ENCODE measurements at regions not wholly inside any gene's neighbourhood (a gene's known extent, or its start where the extent isn't known, plus 50 kb on each side); places are given as distances from the start of the nearest gene placed in this dataset.
A peak's percentile ranks its signal among the peaks of the same experiment; 100 is the strongest.

DNA sequence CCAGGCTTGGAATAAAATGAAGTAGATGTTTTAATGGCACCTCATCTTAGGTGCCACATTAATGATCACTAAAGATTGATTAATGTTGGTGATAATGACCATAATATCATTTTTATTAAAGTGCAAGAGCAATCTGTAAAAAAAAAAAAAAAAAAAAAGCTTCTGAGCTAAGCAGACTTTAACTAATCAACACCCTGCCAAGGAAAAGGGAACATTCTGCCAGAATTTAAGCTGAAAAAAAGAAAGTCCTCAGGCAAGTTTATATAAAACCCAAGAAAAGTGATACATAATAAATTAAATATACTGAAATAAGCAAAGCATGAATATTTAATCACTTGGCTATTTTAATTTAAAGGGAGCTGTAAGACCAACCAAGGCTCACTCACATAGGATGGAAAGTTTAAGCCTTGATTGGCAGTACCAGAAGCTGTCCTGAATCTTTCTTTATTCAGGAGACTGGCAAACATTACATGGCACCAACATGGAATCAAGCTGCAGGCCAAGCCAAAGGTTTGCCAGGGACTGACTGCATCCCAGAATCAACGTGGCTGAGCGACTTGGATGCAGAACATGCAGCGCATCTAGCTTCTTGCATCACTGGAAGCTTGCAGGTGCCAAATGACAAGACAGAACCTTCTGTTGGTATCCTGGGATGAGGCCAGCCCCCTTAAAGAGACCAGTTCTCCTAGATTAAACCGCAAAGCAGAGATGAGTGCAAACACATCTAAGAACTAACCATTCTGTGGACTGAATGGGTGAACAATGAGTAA lies 413.6 kb downstream of the ENC1 start:
- H4K20me1 ChIP-seq (ENCODE audit: insufficient read depth, low read length) = no peaks in the 10 kb centered on the region
- no peak overlapping the region for H3K27ac ChIP-seq (ENCODE audit: low read depth, low read length)
- peak overlapping the region; percentile 12 for H2AFZ ChIP-seq (ENCODE audit: low read length)
- DNase-seq (ENCODE audit: insufficient read length, low spot score, missing footprints) = peak; percentile 10
- H3K36me3 ChIP-seq (ENCODE audit: insufficient read depth, low read length) = no peaks in the 10 kb centered on the region
- peaks cover 9% of the 10 kb centered on the region for H3K4me1 ChIP-seq (ENCODE audit: insufficient read depth, low read length)
- H3K27me3 ChIP-seq (ENCODE audit: insufficient read depth, low read length) = no peaks in the 10 kb centered on the region
- H3K9me3 ChIP-seq (ENCODE audit: low read depth, low read length) = no peaks in the 10 kb centered on the region
- H3K79me2 ChIP-seq (ENCODE audit: insufficient read depth, low read length) = no peaks in the 10 kb centered on the region
- H3K4me3 ChIP-seq (ENCODE audit: insufficient read depth, low read length) = no peak overlapping the region
- H3K4me2 ChIP-seq (ENCODE audit: insufficient read depth, low read length) = no peak overlapping the region
- TF ChIP-seq, protein P1, sequence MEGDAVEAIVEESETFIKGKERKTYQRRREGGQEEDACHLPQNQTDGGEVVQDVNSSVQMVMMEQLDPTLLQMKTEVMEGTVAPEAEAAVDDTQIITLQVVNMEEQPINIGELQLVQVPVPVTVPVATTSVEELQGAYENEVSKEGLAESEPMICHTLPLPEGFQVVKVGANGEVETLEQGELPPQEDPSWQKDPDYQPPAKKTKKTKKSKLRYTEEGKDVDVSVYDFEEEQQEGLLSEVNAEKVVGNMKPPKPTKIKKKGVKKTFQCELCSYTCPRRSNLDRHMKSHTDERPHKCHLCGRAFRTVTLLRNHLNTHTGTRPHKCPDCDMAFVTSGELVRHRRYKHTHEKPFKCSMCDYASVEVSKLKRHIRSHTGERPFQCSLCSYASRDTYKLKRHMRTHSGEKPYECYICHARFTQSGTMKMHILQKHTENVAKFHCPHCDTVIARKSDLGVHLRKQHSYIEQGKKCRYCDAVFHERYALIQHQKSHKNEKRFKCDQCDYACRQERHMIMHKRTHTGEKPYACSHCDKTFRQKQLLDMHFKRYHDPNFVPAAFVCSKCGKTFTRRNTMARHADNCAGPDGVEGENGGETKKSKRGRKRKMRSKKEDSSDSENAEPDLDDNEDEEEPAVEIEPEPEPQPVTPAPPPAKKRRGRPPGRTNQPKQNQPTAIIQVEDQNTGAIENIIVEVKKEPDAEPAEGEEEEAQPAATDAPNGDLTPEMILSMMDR (IDR thresholded peaks at IDR 0.05; ENCODE audit: extremely low read depth, low read depth, low read length) = no peak

DNA sequence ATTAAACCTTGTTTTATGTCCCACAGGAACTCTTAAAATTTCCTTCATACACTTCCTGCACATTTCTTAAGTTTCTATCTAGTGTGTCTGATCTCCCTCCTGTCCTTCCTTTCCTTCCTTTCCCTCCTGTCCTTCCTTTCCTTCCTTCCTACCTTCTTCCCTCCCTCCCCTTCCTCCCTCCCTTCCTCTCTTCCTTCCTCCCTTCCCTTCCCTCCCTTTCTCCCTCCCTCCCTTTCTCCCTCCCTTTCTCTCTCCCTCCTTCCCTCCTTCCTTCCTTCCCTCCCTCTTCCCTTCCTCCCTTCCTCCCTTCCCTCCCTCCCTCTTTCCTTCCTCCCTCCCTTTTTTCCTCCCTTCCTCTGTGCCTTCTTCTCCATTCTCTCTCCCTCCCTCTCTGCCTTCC lies 414.9 kb downstream of the ENC1 start:
- Histone ChIP-seq H3K27me3 (ENCODE audit: insufficient read depth, low read length) (no peaks in the 10 kb centered on the region), H3K4me2 (ENCODE audit: insufficient read depth, low read length) (no peak overlapping the region), H4K20me1 (ENCODE audit: insufficient read depth, low read length) (no peaks in the 10 kb centered on the region), H3K4me1 (ENCODE audit: insufficient read depth, low read length) (no peaks in the 10 kb centered on the region), H2AFZ (ENCODE audit: low read length) (no peak overlapping the region), H3K79me2 (ENCODE audit: insufficient read depth, low read length) (no peaks in the 10 kb centered on the region), H3K9me3 (ENCODE audit: low read depth, low read length) (no peaks in the 10 kb centered on the region), H3K4me3 (ENCODE audit: insufficient read depth, low read length) (no peak overlapping the region), H3K27ac (ENCODE audit: low read depth, low read length) (no peak overlapping the region), H3K36me3 (ENCODE audit: insufficient read depth, low read length) (no peaks in the 10 kb centered on the region)
- TF ChIP-seq, protein P1 (IDR thresholded peaks at IDR 0.05; ENCODE audit: extremely low read depth, low read depth, low read length) = no peak
- no peak for DNase-seq (ENCODE audit: insufficient read length, low spot score, missing footprints)

DNA sequence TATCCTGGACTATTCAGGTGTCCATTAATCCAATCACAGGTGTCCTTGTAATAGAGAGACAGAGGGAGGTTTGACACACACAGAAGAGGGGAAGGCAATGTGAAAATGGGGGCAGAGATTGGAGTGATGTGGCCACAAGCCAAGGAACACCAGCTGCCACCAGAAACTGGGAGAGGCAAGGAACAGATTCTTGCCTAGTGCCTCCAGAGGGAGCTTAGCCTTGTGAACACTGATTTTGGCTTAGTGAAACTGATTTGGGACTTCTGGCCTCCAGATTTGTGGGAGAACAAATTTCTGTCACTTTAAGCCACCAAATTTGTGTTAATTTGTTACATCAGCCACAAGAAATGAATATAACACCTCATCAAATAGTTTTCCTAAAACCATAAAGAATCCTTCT lies 416.2 kb downstream of the ENC1 start:
- H3K27ac ChIP-seq (ENCODE audit: low read depth, low read length) = no peak overlapping the region
- no peak overlapping the region for H3K4me2 ChIP-seq (ENCODE audit: insufficient read depth, low read length)
- no peak for DNase-seq (ENCODE audit: insufficient read length, low spot score, missing footprints)
- no peaks in the 10 kb centered on the region for H3K9me3 ChIP-seq (ENCODE audit: low read depth, low read length)
- H3K27me3 ChIP-seq (ENCODE audit: insufficient read depth, low read length) = no peaks in the 10 kb centered on the region
- H4K20me1 ChIP-seq (ENCODE audit: insufficient read depth, low read length) = no peaks in the 10 kb centered on the region
- no peak overlapping the region for H2AFZ ChIP-seq (ENCODE audit: low read length)
- H3K4me1 ChIP-seq (ENCODE audit: insufficient read depth, low read length) = no peaks in the 10 kb centered on the region
- H3K4me3 ChIP-seq (ENCODE audit: insufficient read depth, low read length) = no peak overlapping the region
- H3K36me3 ChIP-seq (ENCODE audit: insufficient read depth, low read length) = no peaks in the 10 kb centered on the region
- TF ChIP-seq, protein P1 (IDR thresholded peaks at IDR 0.05; ENCODE audit: extremely low read depth, low read depth, low read length) = no peak
- no peaks in the 10 kb centered on the region for H3K79me2 ChIP-seq (ENCODE audit: insufficient read depth, low read length)

DNA sequence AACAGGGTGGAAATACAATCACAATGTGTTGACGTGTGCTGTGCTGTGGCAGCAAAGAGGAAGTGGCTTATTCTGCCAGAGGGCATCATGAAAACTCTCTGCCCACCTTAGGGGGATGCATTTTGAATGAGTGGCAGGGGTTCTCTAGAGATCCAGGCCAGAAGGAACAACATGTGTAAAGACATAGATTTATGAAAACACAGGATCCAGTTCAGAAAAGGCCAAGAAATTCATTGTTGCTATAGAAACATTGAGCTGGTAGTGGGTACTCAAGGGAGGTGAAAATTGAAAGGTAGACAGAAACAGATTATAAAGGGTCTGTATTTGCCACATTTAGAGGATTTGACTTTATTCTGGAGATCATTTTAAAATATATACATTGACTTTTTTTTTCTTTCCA lies 417.7 kb downstream of the ENC1 start:
- Histone ChIP-seq H3K4me2 (ENCODE audit: insufficient read depth, low read length) (no peak overlapping the region), H3K79me2 (ENCODE audit: insufficient read depth, low read length) (no peaks in the 10 kb centered on the region), H3K27me3 (ENCODE audit: insufficient read depth, low read length) (no peaks in the 10 kb centered on the region), H2AFZ (ENCODE audit: low read length) (no peak overlapping the region), H4K20me1 (ENCODE audit: insufficient read depth, low read length) (no peaks in the 10 kb centered on the region), H3K4me3 (ENCODE audit: insufficient read depth, low read length) (no peak overlapping the region), H3K4me1 (ENCODE audit: insufficient read depth, low read length) (no peaks in the 10 kb centered on the region), H3K36me3 (ENCODE audit: insufficient read depth, low read length) (no peaks in the 10 kb centered on the region), H3K27ac (ENCODE audit: low read depth, low read length) (no peak overlapping the region), H3K9me3 (ENCODE audit: low read depth, low read length) (no peaks in the 10 kb centered on the region)
- TF ChIP-seq, protein P1 (IDR thresholded peaks at IDR 0.05; ENCODE audit: extremely low read depth, low read depth, low read length) = no peak
- DNase-seq (ENCODE audit: insufficient read length, low spot score, missing footprints) = no peak
